HAP-1 (cell line): ENCODE measurements at regions not wholly inside any gene's neighbourhood (a gene's known extent, or its start where the extent isn't known, plus 50 kb on each side); places are given as distances from the start of the nearest gene placed in this dataset.
"Not testable (repeated sequence)": the region's sequence is repeated elsewhere in the genome, so short reads cannot be mapped to it uniquely, and the experiment has no call there.

Experiments used
- DNase-seq, 2 experiments: peaks; one replicate each; pipeline ENCODE4 v3.0.0-alpha.2; 2016 to 2020; ENCODE audit warnings: low spot score in 2 of 2
- H3K27me3 ChIP-seq: fragments of 250-450 bp; sonication (Bioruptor Pico); 2 replicates; pipeline ENCODE4 v1.5.1; 2020; ENCODE audit warnings: low read depth, mild to moderate bottlenecking, moderate library complexity
- H3K36me3 ChIP-seq: fragments of 250-450 bp; sonication (Bioruptor Pico); replicated peaks from 2 replicates; pipeline ENCODE4 v1.5.1; 2020; ENCODE audit warnings: mild to moderate bottlenecking
- H3K4me1 ChIP-seq: fragments of 250-450 bp; sonication (Bioruptor Pico); 2 replicates; pipeline ENCODE4 v1.5.1; 2020; ENCODE audit warnings: mild to moderate bottlenecking
- H3K4me3 ChIP-seq: fragments of 250-450 bp; sonication (Bioruptor Pico); 2 replicates; pipeline ENCODE4 v1.5.1; 2020; ENCODE audit warnings: mild to moderate bottlenecking, moderate library complexity
- H3K9me3 ChIP-seq: fragments of 250-450 bp; sonication (Bioruptor Pico); 2 replicates; pipeline ENCODE4 v1.5.1; 2020; ENCODE audit warnings: mild to moderate bottlenecking, moderate library complexity
- in situ Hi-C: fragments of 300-500 bp; cut with MboI; formaldehyde crosslinking; loops from 3 replicates; pipeline ENCODE4 v1.14.3; 2020; ENCODE audit warnings: low sequenced_read_pairs, inconsistent platforms, mixed read lengths

- H3K9me3 ChIP-seq = no peaks in the 10 kb centered on the region
- H3K27me3 ChIP-seq = no peaks in the 10 kb centered on the region
- no peaks in the 10 kb centered on the region for H3K36me3 ChIP-seq
- no peak overlapping the region for H3K4me3 ChIP-seq
- in situ Hi-C loops = no loop called here
- DNase-seq = no peak
- no peaks in the 10 kb centered on the region for H3K4me1 ChIP-seq
Observed at GRCh38 chr5:110879675-110880074, 140.9 kb downstream of the SLC25A46 start.

DNA sequence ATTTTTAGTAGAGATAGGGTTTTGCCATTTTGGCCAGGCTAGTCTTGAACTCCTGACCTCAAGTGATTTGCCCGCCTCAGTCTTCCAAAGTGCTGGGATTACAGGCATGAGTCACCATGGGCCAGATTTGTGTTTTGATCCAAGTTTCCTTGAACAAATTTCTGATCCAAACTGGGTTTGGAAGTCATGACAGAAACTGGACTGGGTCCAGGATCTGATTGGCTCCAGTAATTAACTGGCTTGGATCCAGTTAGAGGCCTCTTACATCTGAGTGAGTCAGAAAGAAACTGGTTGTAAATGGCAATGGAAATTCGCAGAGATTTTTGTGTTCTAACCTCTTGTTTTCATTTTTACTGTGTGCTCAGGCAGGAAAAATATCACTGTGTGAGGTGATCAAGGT lies 141.6 kb downstream of the SLC25A46 start:
- Histone ChIP-seq H3K4me1 (no peaks in the 10 kb centered on the region), H3K4me3 (no peak overlapping the region), H3K27me3 (no peaks in the 10 kb centered on the region), H3K36me3 (no peaks in the 10 kb centered on the region), H3K9me3 (no peaks in the 10 kb centered on the region)
- in situ Hi-C loops = no loop called here
- DNase-seq = no peak

- in situ Hi-C loops = no loop called here
- H3K36me3 ChIP-seq = no peaks in the 10 kb centered on the region
- no peak for DNase-seq
- H3K9me3 ChIP-seq = no peaks in the 10 kb centered on the region; the same call in 1 of the 2 replicates
- H3K27me3 ChIP-seq = no peaks in the 10 kb centered on the region
- H3K4me3 ChIP-seq = no peak overlapping the region
- no peaks in the 10 kb centered on the region for H3K4me1 ChIP-seq
Observed at GRCh38 chr5:110884005-110884404, 145.2 kb downstream of the SLC25A46 start.

GRCh38 chr5:110887170-110887569 lies 148.4 kb downstream of the SLC25A46 start:
- DNase-seq, H3K36me3 ChIP-seq, H3K27me3 ChIP-seq, H3K4me1 ChIP-seq, H3K4me3 ChIP-seq, in situ Hi-C loops, H3K9me3 ChIP-seq: not testable (repeated sequence)

DNA sequence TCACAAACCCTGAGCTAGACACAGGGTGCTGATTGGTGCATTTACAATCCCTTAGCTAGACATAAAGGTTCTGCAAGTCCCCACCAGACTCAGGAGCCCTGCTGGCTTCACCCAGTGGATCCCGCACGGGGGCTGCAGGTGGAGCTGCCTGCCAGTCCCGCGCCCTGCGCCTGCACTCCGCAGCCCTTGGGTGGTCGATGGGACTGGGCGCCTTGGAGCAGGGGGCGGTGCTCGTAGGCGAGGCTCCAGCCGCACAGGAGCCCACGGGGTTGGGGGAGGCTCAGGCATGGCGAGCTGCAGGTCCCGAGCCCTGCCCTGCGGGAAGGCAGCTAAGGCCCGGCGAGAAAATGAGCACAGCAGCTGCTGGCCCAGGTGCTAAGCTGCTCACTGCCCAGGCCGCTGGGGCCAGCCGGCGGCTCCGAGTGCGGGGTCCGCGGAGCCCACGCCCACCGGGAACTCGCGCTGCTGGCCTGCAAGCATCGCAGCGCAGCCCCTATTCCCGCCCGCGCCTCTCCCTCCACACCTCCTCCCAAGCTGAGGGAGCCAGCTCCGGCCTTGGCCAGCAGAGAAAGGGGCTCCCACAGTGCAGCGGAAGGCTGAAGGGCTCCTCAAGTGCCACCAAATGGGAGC lies 155.2 kb downstream of the SLC25A46 start:
- H3K4me3 ChIP-seq, in situ Hi-C loops, H3K27me3 ChIP-seq, DNase-seq, H3K36me3 ChIP-seq, H3K9me3 ChIP-seq, H3K4me1 ChIP-seq: not testable (repeated sequence)

GRCh38 chr5:110894805-110895204 lies 156.0 kb downstream of the SLC25A46 start:
- Histone ChIP-seq H3K36me3 (no peaks in the 10 kb centered on the region), H3K4me3 (no peak overlapping the region), H3K9me3 (no peaks in the 10 kb centered on the region), H3K27me3 (no peaks in the 10 kb centered on the region), H3K4me1 (peaks cover 7% of the 10 kb centered on the region)
- in situ Hi-C loops = no loop called here
- DNase-seq = no peak

GRCh38 chr5:110896901-110897300 lies 158.1 kb downstream of the SLC25A46 start:
- in situ Hi-C loops = no loop called here
- Histone ChIP-seq H3K4me1 (peaks cover 19% of the 10 kb centered on the region), H3K9me3 (no peaks in the 10 kb centered on the region), H3K4me3 (no peak overlapping the region), H3K27me3 (no peaks in the 10 kb centered on the region), H3K36me3 (no peaks in the 10 kb centered on the region)
- no peak for DNase-seq

DNA sequence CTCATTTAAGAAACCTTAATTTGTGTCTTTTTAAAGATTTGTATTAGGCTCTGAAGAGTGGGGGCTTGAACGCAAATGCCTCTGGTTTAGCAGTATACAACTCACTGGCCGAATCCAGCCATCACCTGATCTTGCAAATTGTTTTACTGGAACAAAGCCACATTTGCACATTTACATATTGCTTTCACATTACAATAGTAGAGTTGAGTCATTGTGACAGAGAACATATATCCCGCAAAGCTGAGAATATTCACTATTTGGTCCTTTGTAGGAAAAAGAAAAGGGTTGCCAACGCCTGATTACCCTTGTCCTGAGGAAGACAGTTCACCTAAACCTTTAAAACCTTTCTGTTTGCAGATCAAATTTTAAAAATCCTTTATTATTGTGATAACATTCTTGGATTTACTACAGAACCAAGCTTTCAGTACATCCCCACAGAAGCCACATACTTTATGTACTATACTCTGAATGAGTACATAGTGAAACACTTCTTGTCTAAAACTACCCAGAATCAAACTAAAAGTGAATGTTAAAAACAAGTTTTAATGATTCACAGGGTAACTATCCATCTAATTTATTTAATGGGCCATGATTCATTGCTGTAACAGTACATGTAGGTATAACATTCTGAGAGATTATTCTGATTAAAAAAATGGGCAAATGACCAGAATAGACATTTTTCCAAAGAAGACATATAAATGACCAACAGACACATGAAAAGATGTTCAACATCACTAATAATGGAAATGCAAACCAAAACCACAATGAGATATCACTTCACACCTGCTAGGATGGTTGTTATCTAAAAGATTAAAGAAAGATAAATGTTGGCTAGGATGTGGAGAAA lies 161.0 kb downstream of the SLC25A46 start:
- DNase-seq = peak; percentile 56 to 87
- Histone ChIP-seq H3K4me1 (peaks cover 39% of the 10 kb centered on the region), H3K36me3 (no peaks in the 10 kb centered on the region), H3K9me3 (no peaks in the 10 kb centered on the region), H3K4me3 (no peak overlapping the region), H3K27me3 (no peaks in the 10 kb centered on the region)
- in situ Hi-C loops = no loop called here

DNA sequence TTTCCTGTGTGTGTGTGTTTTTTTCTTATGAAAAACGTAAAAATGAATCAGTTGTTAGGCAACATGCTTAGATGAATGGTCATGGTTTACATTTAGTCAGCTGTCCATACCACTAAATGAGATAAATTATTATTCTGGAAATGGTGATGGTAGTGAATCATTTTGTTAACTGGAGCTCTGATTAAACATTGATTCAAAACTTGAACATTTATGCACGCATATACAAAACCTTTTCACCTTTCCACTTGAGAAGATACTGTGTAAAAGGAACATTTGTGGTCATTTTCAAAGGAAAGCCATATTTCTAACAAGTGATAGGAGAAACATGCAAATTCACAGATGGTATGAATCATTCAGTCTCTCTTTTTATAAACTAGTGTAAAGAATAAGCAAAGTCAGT lies 162.0 kb downstream of the SLC25A46 start:
- Histone ChIP-seq H3K9me3 (no peaks in the 10 kb centered on the region), H3K27me3 (no peaks in the 10 kb centered on the region), H3K4me3 (no peak overlapping the region), H3K4me1 (peaks cover 39% of the 10 kb centered on the region), H3K36me3 (no peaks in the 10 kb centered on the region)
- in situ Hi-C loops = no loop called here
- no peak for DNase-seq

DNA sequence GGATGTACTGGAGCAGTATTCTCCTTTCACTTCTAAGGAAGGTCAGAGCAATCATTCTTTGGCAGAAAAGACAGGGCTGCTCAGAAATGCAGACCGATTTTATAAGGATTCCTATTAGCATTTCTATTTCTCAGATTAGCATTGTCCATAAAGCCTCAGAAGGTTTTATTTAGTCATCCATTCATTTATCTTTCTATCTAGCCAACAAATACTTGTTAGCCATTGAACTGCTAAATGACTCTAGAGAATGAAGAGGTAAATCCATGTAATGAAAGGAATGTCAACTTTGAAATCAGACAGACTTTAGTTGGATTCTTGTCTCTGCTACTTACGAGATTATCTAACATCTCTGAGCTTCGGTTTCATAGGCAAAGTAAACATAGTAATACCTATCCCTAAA lies 165.2 kb downstream of the SLC25A46 start:
- Histone ChIP-seq H3K4me3 (no peak overlapping the region), H3K9me3 (no peaks in the 10 kb centered on the region), H3K4me1 (peaks cover 38% of the 10 kb centered on the region), H3K27me3 (no peaks in the 10 kb centered on the region), H3K36me3 (no peaks in the 10 kb centered on the region)
- in situ Hi-C loops = no loop called here
- DNase-seq = peak; percentile 20 to 97

DNA sequence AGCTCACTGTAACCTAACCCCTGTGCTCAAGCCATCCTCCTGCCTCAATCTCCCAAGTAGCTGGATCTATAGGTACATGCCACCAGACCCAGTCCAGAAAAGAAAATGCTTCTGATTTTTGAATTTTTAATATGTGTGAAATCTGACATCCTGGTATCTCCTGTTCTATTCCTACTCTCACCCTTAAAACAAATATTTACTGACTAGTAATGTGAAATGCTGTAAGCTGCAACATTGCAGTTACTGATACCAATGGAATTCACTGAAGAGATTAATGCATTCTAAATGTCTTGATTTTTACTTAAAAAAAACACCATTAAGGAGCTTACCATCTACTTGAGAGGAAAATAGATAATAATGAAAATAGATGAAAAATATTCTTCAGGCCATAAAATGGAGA lies 162.7 kb upstream of the TSLP start:
- H3K4me3 ChIP-seq = no peak overlapping the region
- H3K27me3 ChIP-seq = no peaks in the 10 kb centered on the region
- H3K4me1 ChIP-seq = peaks cover 5% of the 10 kb centered on the region
- H3K9me3 ChIP-seq = no peaks in the 10 kb centered on the region
- in situ Hi-C loops = no loop called here
- no peaks in the 10 kb centered on the region for H3K36me3 ChIP-seq
- no peak for DNase-seq

- in situ Hi-C loops = no loop called here
Observed at GRCh38 chr5:110909415-110909814, 162.1 kb upstream of the TSLP start.

GRCh38 chr5:110909950-110910349 lies 161.6 kb upstream of the TSLP start:
- in situ Hi-C loops = no loop called here
- no peak for DNase-seq
- Histone ChIP-seq H3K4me3 (no peak overlapping the region), H3K36me3 (no peaks in the 10 kb centered on the region), H3K9me3 (no peaks in the 10 kb centered on the region), H3K27me3 (no peaks in the 10 kb centered on the region), H3K4me1 (no peaks in the 10 kb centered on the region)

More at GRCh38 chr5:110909415-110909814, 162.1 kb upstream of the TSLP start:
- Histone ChIP-seq H3K36me3 (no peaks in the 10 kb centered on the region), H3K27me3 (no peaks in the 10 kb centered on the region), H3K4me1 (peaks cover 2% of the 10 kb centered on the region), H3K9me3 (no peaks in the 10 kb centered on the region), H3K4me3 (no peak overlapping the region)
- DNase-seq = no peak

GRCh38 chr5:110913221-110913620 lies 158.3 kb upstream of the TSLP start:
- no peak for DNase-seq
- no peaks in the 10 kb centered on the region for H3K27me3 ChIP-seq
- H3K9me3 ChIP-seq = no peaks in the 10 kb centered on the region
- in situ Hi-C loops = no loop called here
- peaks cover 8% of the 10 kb centered on the region for H3K4me1 ChIP-seq
- no peak overlapping the region for H3K4me3 ChIP-seq
- H3K36me3 ChIP-seq = no peaks in the 10 kb centered on the region
